KMS-11 (cell line): ENCODE measurements at regions not wholly inside any gene's neighbourhood (a gene's known extent, or its start where the extent isn't known, plus 50 kb on each side); places are given as distances from the start of the nearest gene placed in this dataset.

ENCODE experiments used
- H2AFZ ChIP-seq: fragments of 200-600 bp; sonication (generic); 2 replicates; pipeline ENCODE4 v1.6.1; 2016; ENCODE audit warnings: antibody characterized with exemption, mixed run types, low read depth
- H3K27ac ChIP-seq: fragments of 200-600 bp; sonication (generic); 2 replicates; pipeline ENCODE4 v1.6.1; 2016; ENCODE audit warnings: mild to moderate bottlenecking, mixed run types
- H3K27me3 ChIP-seq: fragments of 200-600 bp; sonication (generic); 2 replicates; pipeline ENCODE4 v1.6.1; 2017; ENCODE audit warnings: mild to moderate bottlenecking, low read depth, mixed run types, moderate library complexity; ENCODE audit not compliant: insufficient read depth
- H3K36me3 ChIP-seq: fragments of 200-600 bp; sonication (generic); 2 replicates; pipeline ENCODE4 v1.6.1; 2017; ENCODE audit warnings: mild to moderate bottlenecking, mixed run types; ENCODE audit not compliant: insufficient read depth
- H3K4me1 ChIP-seq: fragments of 200-600 bp; sonication (generic); 2 replicates; pipeline ENCODE4 v1.6.1; 2016; ENCODE audit warnings: mild to moderate bottlenecking, low read depth, mixed run types; ENCODE audit not compliant: poor library complexity, severe bottlenecking
- H3K4me2 ChIP-seq: fragments of 200-600 bp; sonication (generic); 2 replicates; pipeline ENCODE4 v1.7.0; 2016; ENCODE audit warnings: mild to moderate bottlenecking, mixed run types
- H3K4me3 ChIP-seq: fragments of 200-600 bp; sonication (generic); IDR thresholded peaks from 2 replicates; pipeline ENCODE4 v1.6.1; 2017; ENCODE audit warnings: low read depth, low read length, mixed read lengths; ENCODE audit not compliant: insufficient read depth
- H3K79me2 ChIP-seq: fragments of 200-600 bp; sonication (generic); 2 replicates; pipeline ENCODE4 v1.6.1; 2016; ENCODE audit warnings: low read depth, mixed run types; ENCODE audit not compliant: insufficient read depth
- H3K9ac ChIP-seq: fragments of 200-600 bp; sonication (generic); 2 replicates; pipeline ENCODE4 v1.6.1; 2016; ENCODE audit warnings: mild to moderate bottlenecking, mixed run types
- H4K20me1 ChIP-seq: fragments of 200-600 bp; sonication (generic); 2 replicates; pipeline ENCODE4 v1.6.1; 2016; ENCODE audit warnings: mild to moderate bottlenecking, mixed run types; ENCODE audit not compliant: insufficient read depth
- TF ChIP-seq, protein P1 (sequence below): fragments of 200-600 bp; sonication (generic); conservative IDR thresholded peaks from 2 replicates; pipeline ENCODE4 v1.6.1; 2017; ENCODE audit warnings: low read depth, mild to moderate bottlenecking, antibody characterized with exemption, low read length, moderate library complexity, mixed read lengths

- Histone ChIP-seq H4K20me1 (no peaks in the 10 kb centered on the region), H3K27ac (no peak overlapping the region), H3K4me3 (no peak overlapping the region), H3K27me3 (no peaks in the 10 kb centered on the region), H3K4me2 (no peak overlapping the region), H3K36me3 (no peaks in the 10 kb centered on the region), H3K9ac (no peak overlapping the region), H3K79me2 (no peaks in the 10 kb centered on the region), H2AFZ (no peak overlapping the region), H3K4me1 (no peaks in the 10 kb centered on the region)
- TF ChIP-seq, protein P1, sequence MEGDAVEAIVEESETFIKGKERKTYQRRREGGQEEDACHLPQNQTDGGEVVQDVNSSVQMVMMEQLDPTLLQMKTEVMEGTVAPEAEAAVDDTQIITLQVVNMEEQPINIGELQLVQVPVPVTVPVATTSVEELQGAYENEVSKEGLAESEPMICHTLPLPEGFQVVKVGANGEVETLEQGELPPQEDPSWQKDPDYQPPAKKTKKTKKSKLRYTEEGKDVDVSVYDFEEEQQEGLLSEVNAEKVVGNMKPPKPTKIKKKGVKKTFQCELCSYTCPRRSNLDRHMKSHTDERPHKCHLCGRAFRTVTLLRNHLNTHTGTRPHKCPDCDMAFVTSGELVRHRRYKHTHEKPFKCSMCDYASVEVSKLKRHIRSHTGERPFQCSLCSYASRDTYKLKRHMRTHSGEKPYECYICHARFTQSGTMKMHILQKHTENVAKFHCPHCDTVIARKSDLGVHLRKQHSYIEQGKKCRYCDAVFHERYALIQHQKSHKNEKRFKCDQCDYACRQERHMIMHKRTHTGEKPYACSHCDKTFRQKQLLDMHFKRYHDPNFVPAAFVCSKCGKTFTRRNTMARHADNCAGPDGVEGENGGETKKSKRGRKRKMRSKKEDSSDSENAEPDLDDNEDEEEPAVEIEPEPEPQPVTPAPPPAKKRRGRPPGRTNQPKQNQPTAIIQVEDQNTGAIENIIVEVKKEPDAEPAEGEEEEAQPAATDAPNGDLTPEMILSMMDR = no peak
These were observed 258.8 kb downstream of the FAM43A start for GRCh38 chr3:194944526-194944925.

DNA sequence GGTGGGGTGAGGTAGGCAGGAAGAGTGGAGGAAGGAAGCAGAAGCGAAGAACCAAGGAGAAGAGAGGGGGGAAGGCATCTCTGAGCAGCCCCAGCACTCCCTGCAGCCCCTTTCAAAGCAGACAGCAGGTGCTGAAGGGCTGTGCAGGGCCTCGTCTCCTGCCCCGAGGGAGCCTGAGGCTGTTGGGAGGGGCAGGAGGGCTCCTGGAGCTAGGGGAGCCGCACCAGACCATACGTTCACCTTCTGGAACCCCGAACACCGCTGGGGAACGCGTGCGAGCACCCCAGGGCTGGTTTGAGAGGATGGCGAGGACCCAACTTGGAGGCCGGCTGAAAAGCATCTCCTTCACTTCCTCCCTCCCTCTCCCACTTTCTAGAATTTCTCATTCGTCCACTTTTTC lies 259.8 kb downstream of the FAM43A start:
- H2AFZ ChIP-seq = no peak overlapping the region
- TF ChIP-seq, protein P1 = no peak
- no peaks in the 10 kb centered on the region for H3K79me2 ChIP-seq
- no peak overlapping the region for H3K4me2 ChIP-seq
- no peak overlapping the region for H3K4me3 ChIP-seq
- no peaks in the 10 kb centered on the region for H3K27me3 ChIP-seq
- no peaks in the 10 kb centered on the region for H3K4me1 ChIP-seq
- no peak overlapping the region for H3K27ac ChIP-seq
- H4K20me1 ChIP-seq = no peaks in the 10 kb centered on the region
- no peak overlapping the region for H3K9ac ChIP-seq
- no peaks in the 10 kb centered on the region for H3K36me3 ChIP-seq

DNA sequence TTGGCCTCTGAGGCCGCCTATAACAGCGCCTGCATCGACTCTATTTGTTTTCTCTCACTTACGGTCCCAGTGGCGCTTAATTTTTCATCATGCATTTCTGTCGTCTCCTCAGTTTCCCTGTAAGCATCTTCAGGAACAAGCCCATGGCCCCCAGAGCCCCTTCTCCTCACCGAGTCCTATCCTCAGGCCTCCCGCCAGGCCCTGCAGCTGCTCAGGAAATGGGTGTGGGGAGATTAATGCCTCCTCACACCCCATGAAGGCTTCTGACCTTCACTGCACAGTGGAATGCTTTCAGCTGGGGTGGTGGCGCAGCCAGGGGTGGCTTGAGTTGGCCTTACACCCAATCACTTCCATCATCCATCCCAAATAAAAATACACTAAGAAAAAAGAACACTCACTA lies 260.4 kb downstream of the FAM43A start:
- Histone ChIP-seq H3K9ac (no peak overlapping the region), H3K27ac (no peak overlapping the region)

DNA sequence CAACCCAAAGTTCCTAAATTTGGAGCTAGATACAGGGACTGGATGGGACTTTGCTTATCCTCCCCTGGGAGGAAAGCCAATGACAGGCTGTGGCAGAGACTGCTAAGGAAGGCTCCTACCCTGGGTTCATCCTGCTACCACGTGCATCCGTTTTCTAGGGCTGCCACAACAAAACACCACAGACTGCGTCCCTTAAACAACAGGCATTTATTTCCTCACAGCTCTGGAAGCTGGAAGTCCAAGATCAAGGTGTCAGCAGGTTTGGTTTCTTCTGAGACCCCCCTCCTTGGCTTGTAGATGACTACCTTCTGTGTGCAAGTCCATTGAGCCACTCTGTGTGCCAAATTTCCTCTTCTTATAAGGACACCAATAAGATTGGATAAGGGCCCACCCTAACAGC lies 263.9 kb downstream of the FAM43A start:
- H3K27me3 ChIP-seq = no peaks in the 10 kb centered on the region
- H3K4me3 ChIP-seq = no peak overlapping the region
- TF ChIP-seq, protein P1 = no peak
- H4K20me1 ChIP-seq = no peaks in the 10 kb centered on the region
- no peaks in the 10 kb centered on the region for H3K79me2 ChIP-seq
- H3K4me2 ChIP-seq = no peak overlapping the region
- no peak overlapping the region for H3K27ac ChIP-seq
- H3K9ac ChIP-seq = no peak overlapping the region
- H2AFZ ChIP-seq = no peak overlapping the region
- H3K4me1 ChIP-seq = no peaks in the 10 kb centered on the region
- no peaks in the 10 kb centered on the region for H3K36me3 ChIP-seq

More for the DNA sequence above, 260.4 kb downstream of the FAM43A start:
- Histone ChIP-seq H2AFZ (no peak overlapping the region), H3K4me2 (no peak overlapping the region), H4K20me1 (no peaks in the 10 kb centered on the region), H3K36me3 (no peaks in the 10 kb centered on the region), H3K79me2 (no peaks in the 10 kb centered on the region), H3K4me3 (no peak overlapping the region), H3K27me3 (no peaks in the 10 kb centered on the region), H3K4me1 (no peaks in the 10 kb centered on the region)
- TF ChIP-seq, protein P1 = no peak
